NCI-H2227 (cell line): ENCODE measurements at regions not wholly inside any gene's neighbourhood (a gene's known extent, or its start where the extent isn't known, plus 50 kb on each side); places are given as distances from the start of the nearest gene placed in this dataset.

Experiments used
- DNase-seq: peaks from one replicate; lab custom pipeline; 2025; ENCODE audit not compliant: unreplicated experiment; lab: John Stamatoyannopoulos, UW

DNA sequence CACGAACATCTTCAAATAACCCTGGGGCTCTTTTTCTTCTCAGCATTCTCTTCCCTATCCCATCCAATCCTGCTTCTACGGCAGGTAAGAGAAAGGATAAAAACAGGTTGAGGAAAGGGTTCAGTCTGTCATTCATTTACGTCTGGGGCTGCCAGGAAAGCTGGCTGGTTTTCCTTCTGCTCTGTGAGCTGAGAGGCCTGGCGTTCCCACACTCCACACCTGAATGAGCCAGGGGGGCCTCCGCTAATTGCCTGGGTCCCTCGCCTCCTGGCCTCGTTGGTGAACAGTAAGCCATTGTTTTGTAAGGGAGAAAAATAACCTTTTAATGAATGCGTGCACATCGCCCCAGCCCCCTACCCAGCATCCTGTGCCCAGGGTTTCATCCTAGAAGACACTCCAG is 70.8 kb upstream of the SIM2 start:
- no peak for DNase-seq

DNA sequence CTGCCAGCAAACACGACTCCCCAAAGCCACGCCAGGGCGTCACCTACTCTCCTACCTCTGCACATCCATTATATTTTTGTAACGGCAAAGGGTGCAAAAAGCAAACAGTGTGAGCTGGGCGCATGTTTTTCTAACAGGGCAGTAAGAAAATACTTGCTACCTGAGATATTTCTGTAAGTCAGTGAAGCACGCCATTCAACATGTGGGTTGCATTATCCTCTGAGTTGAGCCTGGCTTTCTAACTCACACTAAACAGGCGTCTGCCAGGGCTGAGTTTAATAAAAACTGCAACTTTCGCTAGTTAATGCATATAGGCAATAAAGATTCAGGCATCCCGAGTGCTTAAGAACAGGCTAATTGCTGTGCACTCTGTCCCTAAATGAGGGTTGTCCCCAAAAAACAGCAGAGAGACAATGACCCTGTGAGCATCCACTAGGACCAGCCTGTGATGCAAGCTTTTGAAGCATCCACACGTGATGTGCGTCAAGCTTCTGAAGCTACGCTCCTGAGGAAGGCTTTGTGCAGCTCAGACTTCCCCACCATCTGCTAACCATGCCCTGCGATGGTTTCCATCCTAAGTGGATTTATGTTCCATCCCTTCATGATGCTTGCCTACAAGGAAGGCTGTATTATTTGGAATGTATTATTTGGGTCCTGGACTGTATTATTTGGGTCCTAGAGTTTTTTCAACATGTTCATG is 70.0 kb upstream of the SIM2 start:
- no peak for DNase-seq

DNA sequence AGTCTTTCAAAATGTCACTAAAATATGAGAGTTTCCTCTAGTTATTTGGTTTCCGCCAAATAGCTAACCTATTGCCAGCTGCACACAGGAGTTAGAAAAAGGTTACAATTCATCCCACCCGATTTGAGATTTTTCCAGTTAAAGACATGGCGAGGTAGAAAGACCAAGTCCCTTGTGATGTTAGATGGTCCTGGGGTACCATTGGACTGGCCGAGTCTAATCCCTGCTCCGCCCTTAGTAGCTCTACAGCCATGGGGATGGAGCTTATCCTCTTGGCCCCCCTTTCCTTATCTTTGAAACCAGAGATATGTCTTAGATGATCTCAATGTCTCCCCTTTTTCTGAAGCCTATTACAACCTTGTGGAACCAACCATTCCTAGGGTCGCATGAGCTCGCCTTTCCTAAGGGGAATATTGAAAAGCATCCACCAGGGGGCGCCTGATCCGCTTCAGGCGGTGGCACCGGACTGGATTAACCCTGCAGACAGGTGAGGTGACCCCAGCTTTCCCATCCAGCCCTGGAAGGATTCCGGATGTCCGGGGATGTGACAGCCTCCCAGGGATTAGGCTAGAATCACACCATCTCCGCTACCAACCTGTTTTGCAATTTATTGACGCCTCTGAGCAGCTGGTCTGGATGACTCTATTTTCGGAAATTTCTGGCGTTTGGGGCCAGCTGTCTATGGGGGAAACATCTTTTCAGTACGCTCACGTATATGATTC is 68.3 kb upstream of the SIM2 start:
- peak; percentile 43 for DNase-seq

DNA sequence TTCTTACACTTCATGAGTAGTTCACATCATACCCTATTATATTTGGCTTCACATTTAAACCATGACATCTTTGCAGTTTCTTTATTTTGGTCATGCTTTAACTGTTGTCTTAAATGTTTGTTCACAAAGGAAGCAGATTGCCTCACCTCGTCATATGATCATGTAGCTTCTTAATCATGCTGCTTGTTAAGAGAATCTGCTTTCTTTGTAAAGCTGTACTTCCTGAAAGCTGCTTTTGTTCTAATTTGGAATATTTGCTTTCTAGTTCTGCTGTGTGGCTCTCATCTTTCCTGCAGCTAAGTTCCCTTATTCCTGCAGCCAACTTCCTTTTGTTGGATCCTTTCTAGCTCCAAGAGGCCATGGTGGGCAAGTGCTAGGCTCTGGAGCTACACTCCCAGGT is 62.9 kb upstream of the SIM2 start:
- DNase-seq: no peak

DNA sequence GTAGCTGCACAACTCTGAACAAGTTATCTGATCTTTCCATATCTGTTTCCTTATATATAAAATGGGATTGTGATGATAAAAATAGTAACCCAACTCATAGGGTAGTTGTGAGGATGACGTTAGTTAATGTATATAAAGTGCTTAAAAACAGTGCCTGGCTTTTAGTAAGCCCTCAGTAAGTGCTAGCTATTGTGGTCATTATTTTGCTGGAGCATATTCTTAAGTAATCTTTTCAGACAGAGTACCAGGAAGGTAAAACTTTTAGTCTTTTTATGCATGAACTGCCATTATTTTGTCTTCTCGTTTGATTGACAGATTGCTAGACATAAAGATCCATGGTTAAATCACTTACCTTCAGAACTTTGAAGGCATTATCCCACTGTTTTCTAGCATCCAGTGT is 62.5 kb upstream of the SIM2 start:
- no peak for DNase-seq

DNA sequence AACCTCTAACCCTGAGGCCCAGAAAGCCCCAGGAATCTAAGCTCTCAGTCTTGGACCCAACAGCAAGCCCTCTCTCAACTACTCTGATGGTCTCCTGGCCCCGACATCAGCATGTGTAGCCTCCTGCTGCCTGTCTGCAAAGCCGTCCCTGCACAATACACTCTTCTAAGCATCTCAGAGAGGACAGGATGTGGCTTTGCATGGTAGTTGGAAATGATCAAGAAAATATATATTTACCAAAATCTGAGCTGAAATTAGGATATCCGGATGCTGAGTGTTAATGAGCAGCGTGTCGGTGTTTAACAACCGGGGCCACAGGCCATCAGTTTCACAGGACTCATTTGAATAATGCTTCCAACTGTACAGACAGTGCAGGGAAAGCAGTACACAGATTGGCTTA is 59.1 kb upstream of the SIM2 start:
- DNase-seq: no peak

DNA sequence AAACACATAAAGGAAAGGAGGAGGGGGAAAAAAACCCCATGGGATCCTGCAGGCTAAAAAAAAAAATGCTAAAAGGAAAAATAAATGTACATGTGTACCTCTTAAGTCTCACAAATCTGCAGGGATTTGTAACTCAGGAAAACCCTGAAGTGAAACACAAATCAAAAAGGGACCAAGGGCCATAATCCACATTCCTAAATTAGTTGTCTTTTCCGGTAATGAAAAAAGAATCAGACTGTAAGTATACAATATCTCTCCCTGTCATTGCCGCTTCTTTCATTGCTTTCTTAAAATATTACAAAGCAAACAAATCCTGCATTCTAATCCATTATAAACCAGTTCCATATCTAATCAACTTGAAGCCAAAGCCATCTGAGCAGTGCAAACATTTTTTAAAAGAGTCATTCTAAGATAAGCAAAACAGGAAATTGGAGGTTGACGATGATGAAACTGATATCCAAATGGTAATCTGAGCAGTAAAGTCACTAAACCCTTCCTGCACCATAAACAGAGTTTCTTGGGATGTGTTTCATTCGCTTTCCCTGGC is 58.7 kb upstream of the SIM2 start:
- no peak for DNase-seq

DNA sequence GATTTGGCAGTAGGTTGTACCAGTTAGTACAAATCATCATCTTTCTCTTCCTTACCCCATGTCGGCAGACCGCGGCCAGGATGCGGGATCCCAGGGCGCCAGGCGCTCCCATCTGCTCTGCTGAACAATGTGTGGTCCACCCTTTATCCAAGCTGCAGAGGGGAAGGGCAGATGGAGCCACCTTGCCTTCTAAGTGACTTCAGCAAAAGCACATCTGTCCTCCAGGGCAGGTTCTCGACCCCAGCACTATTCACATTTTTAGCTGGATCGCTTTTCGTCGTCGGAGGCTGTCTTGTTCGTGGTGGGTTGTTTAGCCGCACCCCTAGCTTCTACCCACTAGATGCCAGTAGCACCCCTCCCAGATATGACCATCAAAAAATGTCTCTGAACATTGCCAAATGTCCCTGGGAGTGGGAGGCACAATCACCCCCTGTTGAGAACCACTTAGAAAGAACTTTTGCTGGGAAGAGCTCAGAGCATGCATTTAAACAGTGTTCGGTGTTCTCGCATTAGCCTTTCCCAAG is 58.1 kb upstream of the SIM2 start:
- no peak for DNase-seq

DNA sequence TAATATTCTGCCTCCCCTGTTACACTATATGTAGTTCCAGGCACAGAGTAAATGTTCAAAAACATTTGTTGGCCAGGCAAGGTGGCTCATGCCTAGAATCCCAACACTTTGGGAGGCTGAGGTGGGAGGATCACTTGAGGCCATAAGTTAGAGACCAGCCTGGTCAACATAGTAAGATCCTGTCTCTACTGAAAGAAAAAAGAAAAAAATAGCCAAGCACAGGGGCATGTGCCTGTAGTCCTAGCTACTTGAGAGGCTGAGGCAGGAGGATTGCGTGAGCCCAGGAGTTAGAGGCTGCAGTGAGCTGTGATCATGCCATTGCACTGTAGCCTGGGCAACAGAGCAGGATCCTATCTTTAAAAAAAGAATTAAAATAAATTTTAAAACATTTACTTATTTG is 57.6 kb upstream of the SIM2 start:
- no peak for DNase-seq

DNA sequence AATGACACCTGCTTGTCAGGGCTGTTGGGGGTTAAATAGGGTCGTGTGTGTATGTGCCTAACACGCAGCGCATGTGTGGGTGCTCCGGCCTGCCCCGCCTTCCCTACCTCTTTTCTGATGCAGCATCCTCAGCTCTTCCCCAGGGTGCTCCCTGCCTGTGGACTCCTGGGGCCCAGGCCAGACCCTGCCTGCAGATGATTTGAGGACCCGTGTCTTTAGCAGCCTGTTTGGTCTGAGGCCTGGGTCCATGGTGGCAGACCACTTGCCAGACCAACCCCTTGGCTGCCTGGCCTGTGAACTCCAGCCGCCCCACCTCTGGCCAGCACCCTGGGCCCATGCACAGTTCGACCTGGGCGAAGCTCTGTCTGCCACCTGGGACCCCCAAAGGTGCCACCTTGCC is 57.0 kb upstream of the SIM2 start:
- no peak for DNase-seq

DNA sequence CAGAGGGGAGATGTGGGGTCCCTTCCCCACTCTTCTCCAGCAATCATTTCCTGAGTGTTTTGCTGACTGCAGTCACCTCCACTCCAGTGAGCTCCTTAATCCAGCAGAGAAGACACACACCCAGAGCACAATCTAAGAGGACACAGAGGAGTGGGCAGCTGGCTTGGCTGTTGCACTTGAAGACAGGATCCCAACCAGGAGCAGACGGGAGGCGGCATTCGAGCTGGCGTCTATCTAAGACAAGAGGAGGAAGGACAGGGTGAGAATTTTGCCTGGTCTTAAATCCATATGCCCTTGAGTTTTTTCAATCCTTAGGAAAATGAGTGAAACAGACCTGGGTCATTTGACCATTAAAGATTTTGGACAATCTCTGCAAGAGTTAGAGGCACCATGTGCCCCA is 56.1 kb upstream of the SIM2 start:
- DNase-seq: no peak

DNA sequence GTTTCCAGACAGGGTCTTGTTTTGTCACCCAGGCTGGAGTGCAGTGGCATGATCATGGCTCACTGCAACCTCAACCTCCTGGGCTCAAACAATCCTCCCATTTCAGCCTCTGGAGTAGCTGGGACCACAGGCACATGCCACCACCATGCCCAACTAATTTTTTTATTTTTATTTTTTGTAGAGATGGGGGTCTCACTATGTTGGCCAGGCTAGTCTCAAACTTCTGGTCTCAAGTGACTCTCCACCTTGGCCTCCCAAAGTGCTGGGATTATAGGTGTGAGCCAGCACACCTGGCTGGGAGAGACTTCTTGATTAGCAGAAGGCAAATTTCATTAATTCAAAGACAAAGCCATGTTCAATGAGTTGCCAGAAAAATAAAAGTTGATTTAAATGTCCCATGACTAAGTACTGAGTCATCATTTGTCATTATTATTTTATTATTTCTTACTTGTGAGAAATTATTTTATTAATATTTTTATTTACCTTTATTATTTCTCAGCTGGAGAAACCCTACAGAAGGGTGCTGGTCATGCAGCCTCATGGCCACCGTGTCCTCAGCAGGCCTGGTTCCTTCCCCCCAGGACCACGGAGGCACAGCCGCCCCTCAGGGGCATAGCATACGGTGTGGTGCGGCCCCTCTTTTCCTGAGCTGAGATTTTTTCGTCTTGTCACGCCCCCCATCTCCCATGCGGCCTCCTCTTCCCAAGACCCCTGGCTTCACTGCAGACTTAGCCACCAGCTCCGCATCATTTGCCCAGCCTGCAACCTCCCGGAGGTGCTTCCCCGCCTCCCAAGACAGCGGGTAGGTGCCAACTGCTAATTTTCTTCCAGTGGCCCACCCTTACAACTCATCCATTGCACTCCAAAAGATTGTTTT is 55.3 kb upstream of the SIM2 start:
- DNase-seq: no peak

DNA sequence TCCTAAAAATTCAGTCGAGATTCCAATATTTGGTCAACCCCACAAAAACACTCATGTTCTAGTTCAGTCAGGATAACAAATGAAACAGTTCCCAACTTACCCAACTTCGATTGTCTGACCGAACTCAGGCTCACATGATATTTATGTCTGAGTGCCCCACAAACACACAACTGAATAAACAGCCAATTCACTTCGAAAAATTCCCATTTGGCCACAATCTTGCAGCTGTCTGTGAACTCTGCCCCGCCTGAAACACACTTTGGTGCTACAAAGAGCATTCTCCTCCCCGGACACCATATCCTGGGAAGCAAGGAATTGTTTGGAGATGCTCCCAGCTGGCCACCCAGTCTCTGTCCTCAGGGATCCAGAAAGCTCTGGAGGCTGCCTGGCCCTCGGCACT is 52.9 kb upstream of the SIM2 start:
- no peak for DNase-seq

DNA sequence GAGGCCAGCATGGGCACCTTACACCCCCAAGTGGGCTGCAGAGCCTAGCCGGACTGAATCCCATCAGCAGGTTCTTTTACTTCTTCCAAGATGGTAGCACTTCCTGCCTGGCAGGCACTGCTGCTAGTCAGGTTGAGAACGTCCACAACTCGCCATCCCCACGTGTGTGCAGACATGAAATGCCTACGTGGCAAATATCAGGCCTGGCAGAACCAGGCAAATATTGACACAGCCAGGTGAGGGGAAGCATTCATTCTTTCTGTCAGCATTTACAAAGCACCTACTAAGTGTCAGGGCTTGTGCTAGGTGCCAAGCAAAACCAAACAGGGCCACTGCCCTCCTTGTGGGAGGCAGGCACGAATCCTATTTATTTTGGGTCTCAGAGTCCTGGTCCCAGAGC is 52.3 kb upstream of the SIM2 start:
- no peak for DNase-seq

DNA sequence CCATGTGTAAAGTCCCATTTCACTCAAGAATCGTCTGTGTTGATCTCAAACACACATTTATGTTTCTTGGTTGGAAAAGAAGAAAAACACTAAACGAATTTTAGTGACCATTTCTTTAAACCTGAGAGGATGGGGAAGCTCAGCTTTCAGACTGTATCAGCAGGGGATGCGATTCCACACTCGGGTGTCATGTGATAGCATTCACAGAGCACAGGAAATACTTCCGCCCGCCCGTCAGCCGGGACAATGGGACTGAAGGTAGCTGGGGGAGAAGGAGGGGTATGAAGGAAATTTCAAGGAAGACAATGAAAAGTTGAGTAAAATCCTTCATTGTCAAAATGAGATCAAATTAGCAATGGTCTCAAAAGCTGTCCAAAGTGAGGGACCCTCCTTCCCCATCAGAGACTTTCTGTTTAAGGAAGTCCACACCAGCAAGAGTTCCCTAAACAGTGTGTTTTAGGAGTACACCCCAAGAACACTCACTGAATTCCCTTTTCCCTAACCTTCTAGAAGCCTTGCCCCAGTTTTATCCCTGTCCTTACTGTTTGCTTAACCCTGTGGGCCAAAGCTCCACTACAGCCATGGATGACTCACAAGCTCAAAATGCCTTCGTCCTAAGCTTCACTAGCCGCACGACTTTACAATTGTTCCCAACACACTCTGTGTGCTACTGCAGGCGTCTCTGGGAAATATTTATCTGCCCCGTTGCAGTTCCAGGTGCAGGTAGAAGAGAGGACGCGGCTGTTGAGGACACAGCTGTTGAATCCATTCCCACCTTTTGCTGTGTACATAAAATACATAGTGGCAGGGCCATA is 51.4 kb upstream of the SIM2 start:
- no peak for DNase-seq
